ENCODE measurements at regions not wholly inside any gene's neighbourhood (a gene's known extent, or its start where the extent isn't known, plus 50 kb on each side); places are given as distances from the start of the nearest gene placed in this dataset.

DNA sequence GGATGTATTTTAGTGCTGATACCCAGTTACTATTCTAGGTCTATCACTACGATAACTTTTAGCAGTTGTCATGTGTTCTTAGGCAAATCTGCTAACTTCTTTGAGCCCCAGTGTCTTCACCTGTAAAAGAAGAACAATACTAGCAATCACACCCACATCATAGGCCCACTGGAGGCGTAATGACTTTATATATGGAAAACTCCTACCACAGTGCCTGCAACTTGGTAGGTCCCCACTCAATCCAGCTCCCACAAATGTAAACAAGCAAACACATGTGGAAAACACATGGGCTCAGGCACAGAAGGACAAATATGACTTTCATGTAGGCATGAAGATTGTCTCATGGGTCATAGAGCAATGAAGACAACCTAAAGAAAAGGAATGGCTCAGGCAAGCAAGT lies 115.8 kb downstream of the TBX19 start:
- TF ChIP-seq GATA2 (IDR thresholded peaks at IDR 0.05; ENCODE audit: low read depth, low read length), result no peak
- no peak for TF ChIP-seq GATA3 (IDR thresholded peaks at IDR 0.05; ENCODE audit: low read depth, low read length)

All from SH-SY5Y (cell line).